ENCODE measurements at regions not wholly inside any gene's neighbourhood (a gene's known extent, or its start where the extent isn't known, plus 50 kb on each side); places are given as distances from the start of the nearest gene placed in this dataset.

- Mint-ChIP-seq H3K27ac (no peak overlapping the region), H3K4me1 (no peaks in the 10 kb centered on the region), H3K9me3 (no peaks in the 10 kb centered on the region), H3K36me3 (ENCODE audit: low read depth) (no peaks in the 10 kb centered on the region), H3K27me3 (peaks cover 8% of the 10 kb centered on the region), H3K4me3 (no peak overlapping the region)
- DNase-seq (no peak), ATAC-seq (no peak)
Measured at GRCh38 chr20:48164566-48165400, 379.5 kb upstream of the SULF2 start.

- peaks cover 11% of the 10 kb centered on the region for H3K27me3 Mint-ChIP-seq
- H3K36me3 Mint-ChIP-seq (ENCODE audit: low read depth) = no peaks in the 10 kb centered on the region
- no peaks in the 10 kb centered on the region for H3K9me3 Mint-ChIP-seq
- DNase-seq (no peak), ATAC-seq (no peak)
- no peak overlapping the region for H3K4me3 Mint-ChIP-seq
- H3K27ac Mint-ChIP-seq = no peak overlapping the region
- H3K4me1 Mint-ChIP-seq = no peaks in the 10 kb centered on the region
Measured at GRCh38 chr20:48164034-48164433, 378.8 kb upstream of the SULF2 start.

- ATAC-seq (no peak), DNase-seq (no peak)
- H3K4me1 Mint-ChIP-seq = no peaks in the 10 kb centered on the region
- no peak overlapping the region for H3K27ac Mint-ChIP-seq
- H3K27me3 Mint-ChIP-seq = peaks cover 11% of the 10 kb centered on the region
- H3K36me3 Mint-ChIP-seq (ENCODE audit: low read depth) = no peaks in the 10 kb centered on the region
- H3K4me3 Mint-ChIP-seq = no peak overlapping the region
- H3K9me3 Mint-ChIP-seq = no peaks in the 10 kb centered on the region
Measured at GRCh38 chr20:48163505-48163904, 378.2 kb upstream of the SULF2 start.

GRCh38 chr20:48162621-48163020, 377.3 kb upstream of the SULF2 start:
- DNase-seq = no peak
- Mint-ChIP-seq H3K4me1 (no peaks in the 10 kb centered on the region), H3K4me3 (no peak overlapping the region), H3K27ac (no peak overlapping the region), H3K36me3 (ENCODE audit: low read depth) (no peaks in the 10 kb centered on the region), H3K9me3 (no peaks in the 10 kb centered on the region), H3K27me3 (peaks cover 13% of the 10 kb centered on the region)
- ATAC-seq = no peak

- H3K27me3 Mint-ChIP-seq = peaks cover 11% of the 10 kb centered on the region
- H3K36me3 Mint-ChIP-seq (ENCODE audit: low read depth) = no peaks in the 10 kb centered on the region
- peaks cover 3% of the 10 kb centered on the region for H3K9me3 Mint-ChIP-seq
- ATAC-seq = no peak
- no peak overlapping the region for H3K27ac Mint-ChIP-seq
- H3K4me1 Mint-ChIP-seq = no peaks in the 10 kb centered on the region
- no peak for DNase-seq
- no peak overlapping the region for H3K4me3 Mint-ChIP-seq
Measured at GRCh38 chr20:48159145-48160008, 374.1 kb upstream of the SULF2 start.

- Mint-ChIP-seq H3K27ac (no peak overlapping the region), H3K4me3 (no peak overlapping the region), H3K4me1 (no peaks in the 10 kb centered on the region), H3K36me3 (ENCODE audit: low read depth) (no peaks in the 10 kb centered on the region), H3K9me3 (peaks cover 3% of the 10 kb centered on the region), H3K27me3 (peaks cover 12% of the 10 kb centered on the region)
- DNase-seq (no peak), ATAC-seq (no peak)
Measured at GRCh38 chr20:48158014-48158413, 372.7 kb upstream of the SULF2 start.

GRCh38 chr20:48156951-48157700, 371.8 kb upstream of the SULF2 start:
- Mint-ChIP-seq H3K27me3 (peaks cover 12% of the 10 kb centered on the region), H3K27ac (no peak overlapping the region)
- no peak for ATAC-seq

GRCh38 chr20:48156521-48156920, 371.2 kb upstream of the SULF2 start:
- peaks cover 12% of the 10 kb centered on the region for H3K27me3 Mint-ChIP-seq
- H3K9me3 Mint-ChIP-seq = peaks cover 3% of the 10 kb centered on the region
- no peaks in the 10 kb centered on the region for H3K36me3 Mint-ChIP-seq (ENCODE audit: low read depth)
- no peaks in the 10 kb centered on the region for H3K4me1 Mint-ChIP-seq
- no peak for ATAC-seq
- H3K27ac Mint-ChIP-seq = no peak overlapping the region
- no peak overlapping the region for H3K4me3 Mint-ChIP-seq
- DNase-seq = no peak

More at GRCh38 chr20:48156951-48157700, 371.8 kb upstream of the SULF2 start:
- DNase-seq = no peak
- Mint-ChIP-seq H3K36me3 (ENCODE audit: low read depth) (no peaks in the 10 kb centered on the region), H3K9me3 (peaks cover 3% of the 10 kb centered on the region), H3K4me3 (no peak overlapping the region), H3K4me1 (no peaks in the 10 kb centered on the region)

GRCh38 chr20:48155268-48155667, 370.0 kb upstream of the SULF2 start:
- Mint-ChIP-seq H3K4me3 (no peak overlapping the region), H3K27ac (no peak overlapping the region), H3K9me3 (peaks cover 3% of the 10 kb centered on the region), H3K27me3 (peaks cover 12% of the 10 kb centered on the region), H3K4me1 (no peaks in the 10 kb centered on the region), H3K36me3 (ENCODE audit: low read depth) (no peaks in the 10 kb centered on the region)
- no peak for DNase-seq
- no peak for ATAC-seq

GRCh38 chr20:48154040-48154765, 368.9 kb upstream of the SULF2 start:
- Mint-ChIP-seq H3K36me3 (ENCODE audit: low read depth) (no peaks in the 10 kb centered on the region), H3K27ac (no peak overlapping the region), H3K27me3 (peaks cover 9% of the 10 kb centered on the region), H3K4me3 (no peak overlapping the region), H3K9me3 (peaks cover 3% of the 10 kb centered on the region), H3K4me1 (no peaks in the 10 kb centered on the region)
- ATAC-seq (no peak), DNase-seq (no peak)

- Mint-ChIP-seq H3K4me1 (no peaks in the 10 kb centered on the region), H3K9me3 (peaks cover 3% of the 10 kb centered on the region), H3K27me3 (peaks cover 9% of the 10 kb centered on the region), H3K36me3 (ENCODE audit: low read depth) (no peaks in the 10 kb centered on the region), H3K4me3 (no peak overlapping the region), H3K27ac (no peak overlapping the region)
- no peak for ATAC-seq
- no peak for DNase-seq
Measured at GRCh38 chr20:48153523-48153922, 368.2 kb upstream of the SULF2 start.

GRCh38 chr20:48153103-48153502, 367.8 kb upstream of the SULF2 start:
- Mint-ChIP-seq H3K4me3 (no peak overlapping the region), H3K27ac (no peak overlapping the region), H3K4me1 (no peaks in the 10 kb centered on the region), H3K9me3 (peaks cover 3% of the 10 kb centered on the region), H3K27me3 (peaks cover 7% of the 10 kb centered on the region), H3K36me3 (ENCODE audit: low read depth) (no peaks in the 10 kb centered on the region)
- no peak for ATAC-seq
- no peak for DNase-seq

GRCh38 chr20:48150568-48150967, 365.3 kb upstream of the SULF2 start:
- Mint-ChIP-seq H3K4me1 (no peaks in the 10 kb centered on the region), H3K27ac (no peak overlapping the region)

GRCh38 chr20:48149902-48150301, 364.6 kb upstream of the SULF2 start:
- Mint-ChIP-seq H3K4me3 (no peak overlapping the region), H3K4me1 (no peaks in the 10 kb centered on the region), H3K9me3 (no peaks in the 10 kb centered on the region), H3K36me3 (ENCODE audit: low read depth) (no peaks in the 10 kb centered on the region), H3K27ac (no peak overlapping the region), H3K27me3 (peaks cover 6% of the 10 kb centered on the region)
- no peak for ATAC-seq
- no peak for DNase-seq

More at GRCh38 chr20:48150568-48150967, 365.3 kb upstream of the SULF2 start:
- peaks cover under 1% of the 10 kb centered on the region for H3K9me3 Mint-ChIP-seq
- ATAC-seq = no peak
- H3K4me3 Mint-ChIP-seq = no peak overlapping the region
- H3K36me3 Mint-ChIP-seq (ENCODE audit: low read depth) = no peaks in the 10 kb centered on the region
- H3K27me3 Mint-ChIP-seq = peaks cover 6% of the 10 kb centered on the region
- no peak for DNase-seq
